ENCODE measurements at regions not wholly inside any gene's neighbourhood (a gene's known extent, or its start where the extent isn't known, plus 50 kb on each side); places are given as distances from the start of the nearest gene placed in this dataset.
A peak's percentile ranks its signal among the peaks of the same experiment; 100 is the strongest.

- peak; percentile 24; the same call in 1 of the 2 replicates for TF ChIP-seq POLR2A (IDR thresholded peaks at IDR 0.05; ENCODE audit: low read depth, low read length)
- TF ChIP-seq TAF1 (IDR thresholded peaks at IDR 0.05; ENCODE audit: borderline replicate concordance, low read depth, low read length) = no peak
These were observed 207.6 kb upstream of the KLF14 start for GRCh38 chr7:130941322-130942210.

All from GM12892 (cell line).